HG02981 (cell line): ENCODE measurements at regions not wholly inside any gene's neighbourhood (a gene's known extent, or its start where the extent isn't known, plus 50 kb on each side); places are given as distances from the start of the nearest gene placed in this dataset.
"Not testable (repeated sequence)": the region's sequence is repeated elsewhere in the genome, so short reads cannot be mapped to it uniquely, and the experiment has no call there.

Source experiments
- ATAC-seq: cut with Tn5 transposase; IDR thresholded peaks from one replicate; pipeline ENCODE4 v1.9.1; 2021; ENCODE audit warnings: mild to moderate bottlenecking, moderate library complexity; ENCODE audit not compliant: unreplicated experiment

DNA sequence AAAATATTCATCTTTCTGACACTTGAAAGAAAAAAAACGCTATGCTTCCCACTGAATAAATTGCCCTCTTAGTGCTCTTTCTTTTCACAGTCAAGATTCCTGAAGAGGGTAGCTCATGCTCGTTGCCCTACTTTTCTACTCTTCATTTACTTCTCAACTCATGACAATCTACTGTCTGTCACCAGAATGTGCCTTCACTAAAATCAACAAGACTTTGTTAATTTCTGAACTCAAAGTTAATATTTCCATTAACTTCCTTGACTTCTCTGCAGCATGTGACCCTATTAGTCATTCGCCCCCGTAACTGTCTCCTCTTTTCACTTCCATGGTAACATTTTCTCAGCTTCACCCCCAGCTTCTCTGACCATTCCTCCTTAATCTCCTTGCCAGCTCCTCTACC is 98.9 kb upstream of the MAPRE2 start:
- ATAC-seq = no peak

DNA sequence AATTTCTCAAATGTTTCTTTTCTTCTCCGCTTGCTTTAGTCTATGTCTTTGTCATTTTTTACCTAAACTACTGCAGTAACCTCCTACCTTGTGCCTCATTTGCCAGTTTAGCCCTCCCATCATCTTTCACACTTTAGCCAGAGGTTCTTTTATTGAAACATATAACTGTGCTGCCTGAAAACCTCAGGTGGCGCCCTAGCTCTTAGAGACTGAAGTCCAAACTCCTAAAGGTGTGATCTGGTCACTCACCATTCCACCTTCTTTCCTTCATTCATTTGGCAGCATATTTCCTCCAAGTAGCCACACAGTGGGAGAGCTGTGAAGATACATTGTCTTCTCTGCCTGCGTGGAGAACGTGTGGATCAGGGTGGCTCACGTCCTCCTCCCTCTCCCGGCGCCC is 98.2 kb upstream of the MAPRE2 start:
- no peak for ATAC-seq

DNA sequence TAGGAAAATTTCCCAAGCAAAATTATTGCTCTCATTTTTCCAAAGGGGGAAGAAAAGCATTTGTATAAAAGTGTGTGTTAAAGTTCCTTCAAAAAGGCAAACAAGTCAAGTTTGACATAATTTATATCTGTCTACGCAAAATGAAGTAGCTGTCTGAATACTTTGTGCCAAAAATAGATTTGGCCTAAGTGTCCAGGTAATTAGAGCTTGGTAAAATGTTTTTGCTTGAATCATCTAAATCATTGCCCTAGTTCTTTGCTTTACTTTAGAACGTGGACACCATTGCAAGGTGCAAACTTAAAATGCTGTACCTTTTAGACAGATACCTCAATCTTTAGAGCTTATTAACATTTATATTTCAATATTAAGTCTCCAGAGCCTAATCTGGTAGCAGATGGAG is 97.6 kb upstream of the MAPRE2 start:
- no peak for ATAC-seq

DNA sequence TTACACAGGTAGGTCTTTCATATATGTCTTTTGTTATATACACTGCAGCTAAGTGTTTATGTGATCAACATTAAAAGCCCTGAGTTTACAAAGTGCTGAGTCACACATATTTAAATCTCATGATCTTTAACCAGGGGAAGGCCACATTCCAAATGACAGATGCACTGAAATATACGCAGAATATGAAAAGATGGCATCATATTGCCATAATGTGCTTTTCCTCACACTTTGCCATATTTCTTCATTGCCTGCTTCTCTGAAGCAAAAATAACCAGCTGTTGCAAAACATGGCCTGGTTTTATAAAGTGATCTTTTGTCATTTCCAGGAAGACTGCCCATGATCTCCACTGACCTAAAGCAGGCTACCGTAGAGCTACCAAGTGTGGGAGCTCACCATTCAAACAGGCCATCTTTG is 93.5 kb upstream of the MAPRE2 start:
- no peak for ATAC-seq

DNA sequence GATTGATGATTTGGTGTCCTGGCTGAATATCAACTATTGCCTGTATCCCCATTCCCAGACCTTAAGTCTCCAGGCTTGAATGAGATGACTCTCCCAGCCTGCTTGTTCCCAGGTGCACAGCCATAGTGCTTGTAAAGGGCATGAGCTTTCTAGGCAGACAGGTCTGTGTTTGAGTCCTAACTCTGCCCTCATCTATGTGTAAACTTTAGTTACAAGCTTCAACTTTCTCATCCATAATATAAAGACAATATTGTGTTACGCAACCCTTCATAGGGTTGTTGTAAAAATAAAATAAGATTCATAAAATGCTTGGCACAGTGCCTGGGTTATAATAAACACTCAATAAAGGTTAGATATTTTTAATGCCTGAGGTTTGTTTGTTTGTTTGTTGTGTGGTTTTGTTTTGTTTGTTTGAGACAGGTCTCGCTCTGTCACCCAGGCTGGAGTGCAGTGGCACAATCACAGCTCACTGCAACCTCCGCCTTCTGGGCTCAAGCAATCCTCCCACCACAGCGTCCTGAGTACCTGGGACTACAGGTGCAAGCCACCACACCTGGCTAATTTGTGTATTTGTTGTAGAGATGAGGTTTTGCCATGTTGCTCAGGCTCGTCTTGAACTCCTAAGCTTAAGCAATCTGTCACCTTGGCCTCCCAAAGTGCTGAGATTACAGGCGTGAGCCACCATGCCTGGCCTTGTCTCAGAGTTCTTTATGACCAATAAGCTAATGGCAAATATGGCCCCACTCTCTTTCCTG is 89.4 kb upstream of the MAPRE2 start:
- ATAC-seq = no peak

DNA sequence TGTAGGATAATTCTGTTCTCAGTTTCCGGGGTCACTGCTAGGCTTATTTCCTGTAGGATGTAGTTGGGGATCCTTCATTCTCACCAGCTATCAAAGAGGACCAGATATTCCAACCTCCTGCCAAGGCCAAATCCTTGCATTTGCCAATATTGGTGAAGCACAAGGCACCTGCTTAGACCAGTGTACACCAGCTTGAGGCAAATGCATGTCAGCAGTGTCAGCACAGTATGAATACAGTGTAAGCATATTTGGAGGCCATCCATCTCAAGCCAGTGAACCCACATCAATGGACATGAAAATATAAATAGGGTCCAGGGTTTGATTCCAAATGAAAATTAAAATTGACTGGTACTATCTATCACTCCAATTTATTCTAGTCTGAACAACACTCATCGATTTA is 88.0 kb upstream of the MAPRE2 start:
- ATAC-seq = no peak

DNA sequence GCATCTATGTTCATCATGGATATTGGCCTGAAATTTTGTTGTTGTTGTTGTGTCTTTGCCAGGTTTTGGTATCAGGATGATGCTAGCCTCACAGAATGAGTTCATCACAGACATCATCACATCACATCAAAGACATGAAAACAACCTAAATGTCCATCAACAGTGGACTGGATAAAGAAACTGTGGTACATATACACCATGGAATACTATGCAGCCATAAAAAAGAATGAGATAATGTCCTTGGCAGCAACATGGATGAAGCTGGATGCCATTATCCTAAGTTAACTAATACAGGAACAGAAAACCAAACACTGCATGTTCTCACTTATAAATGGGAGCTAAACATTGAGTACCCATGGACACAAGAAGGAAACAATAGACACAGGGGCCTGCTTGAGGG is 85.7 kb upstream of the MAPRE2 start:
- not testable (repeated sequence) for ATAC-seq

DNA sequence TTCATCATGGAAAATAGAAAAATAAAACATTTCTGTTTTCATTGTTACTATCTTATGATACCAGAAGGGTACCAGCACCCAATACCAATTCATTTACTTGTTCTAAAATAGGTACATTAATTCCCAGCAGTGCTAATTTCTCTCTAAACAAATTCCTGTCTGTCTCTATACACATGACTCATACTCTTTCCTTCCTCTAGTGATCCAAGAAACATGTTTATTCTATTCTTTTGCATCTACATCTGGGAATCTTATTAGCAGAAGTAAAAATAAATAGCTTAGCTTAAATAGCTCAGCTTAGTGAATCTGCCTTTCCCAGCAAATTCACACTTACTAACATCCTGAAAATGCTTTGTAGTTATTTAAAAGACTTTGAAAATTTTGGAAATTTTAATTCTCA is 84.5 kb upstream of the MAPRE2 start:
- no peak for ATAC-seq

DNA sequence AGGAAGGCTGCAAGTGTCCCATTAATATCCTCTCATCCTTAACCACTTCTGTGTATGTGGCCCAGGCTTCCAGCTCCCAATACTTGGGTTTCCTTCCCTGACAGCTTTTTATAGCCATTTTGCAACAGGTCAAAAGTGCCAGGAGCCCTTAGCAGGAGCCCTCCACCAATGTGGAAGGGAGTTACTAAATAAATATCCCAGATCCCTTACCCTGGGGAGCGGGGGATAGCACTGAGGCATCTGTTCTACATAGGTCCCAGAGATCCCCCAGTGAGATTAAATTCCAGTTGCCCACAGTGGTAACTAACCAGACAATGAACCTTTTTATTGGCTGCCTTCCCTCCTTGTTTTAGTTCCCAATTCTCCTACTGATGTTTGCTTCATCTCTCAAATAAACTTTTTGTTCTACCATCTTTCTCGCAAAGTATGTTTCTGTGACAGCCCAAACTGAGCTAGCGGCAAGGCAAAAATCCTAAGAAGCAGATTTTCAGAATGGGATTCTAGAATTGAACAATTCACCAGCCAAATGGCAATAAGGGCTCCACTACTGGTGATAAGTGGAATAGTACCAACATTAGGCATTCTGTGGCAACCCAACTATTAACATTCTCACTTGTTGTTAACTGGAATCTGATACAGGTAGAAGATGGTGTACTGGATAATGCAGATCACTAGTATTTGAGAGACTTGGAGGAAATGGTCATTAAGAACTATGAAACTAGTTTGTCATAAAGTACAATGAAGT is 83.9 kb upstream of the MAPRE2 start:
- ATAC-seq = no peak

DNA sequence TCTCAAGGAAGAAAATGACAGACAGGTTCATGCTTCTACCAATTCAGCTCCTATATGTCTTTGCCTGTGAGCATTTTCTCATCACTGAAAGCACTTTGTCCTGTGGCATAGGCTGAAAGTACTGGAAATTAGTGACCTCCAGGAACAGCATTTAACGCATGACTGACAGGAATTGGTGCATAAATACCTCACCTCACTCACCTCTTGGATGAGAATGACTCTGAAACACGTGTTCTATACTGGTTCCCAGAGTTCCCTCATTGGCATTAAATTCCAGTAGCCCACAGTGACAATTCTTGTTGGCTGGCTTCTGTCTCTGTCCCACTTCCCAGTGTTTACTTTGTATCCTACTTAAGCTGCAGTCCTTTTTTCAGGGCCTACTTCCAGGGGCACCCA is 83.4 kb upstream of the MAPRE2 start:
- no peak for ATAC-seq

DNA sequence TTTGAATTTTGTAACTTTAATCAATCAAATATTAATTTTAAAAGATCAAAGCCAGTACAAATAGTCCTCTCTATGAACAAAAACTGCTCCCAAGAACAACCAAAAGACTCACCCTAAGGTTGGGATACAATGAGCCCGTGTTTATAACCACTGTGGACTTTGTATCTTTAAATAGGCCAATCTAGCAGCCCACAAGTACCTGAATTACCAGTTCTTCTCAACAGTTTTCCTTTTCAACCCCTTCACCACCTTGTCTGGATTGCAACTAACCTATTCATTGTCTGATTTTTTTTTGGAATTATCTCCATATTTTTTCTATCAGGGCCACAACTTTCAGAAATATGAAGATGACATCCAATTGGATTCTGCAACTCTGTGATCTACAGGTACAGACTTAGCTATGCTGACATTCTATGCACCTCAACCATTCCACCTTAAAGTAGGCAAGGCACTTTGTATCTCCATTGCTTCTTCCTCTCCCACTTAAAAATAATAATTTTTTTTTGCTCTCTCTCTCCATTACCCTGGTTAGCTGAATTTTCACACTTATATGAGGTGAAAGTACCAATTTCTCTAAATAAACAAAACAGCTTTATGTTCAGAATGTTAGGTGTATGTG is 81.9 kb upstream of the MAPRE2 start:
- no peak for ATAC-seq

DNA sequence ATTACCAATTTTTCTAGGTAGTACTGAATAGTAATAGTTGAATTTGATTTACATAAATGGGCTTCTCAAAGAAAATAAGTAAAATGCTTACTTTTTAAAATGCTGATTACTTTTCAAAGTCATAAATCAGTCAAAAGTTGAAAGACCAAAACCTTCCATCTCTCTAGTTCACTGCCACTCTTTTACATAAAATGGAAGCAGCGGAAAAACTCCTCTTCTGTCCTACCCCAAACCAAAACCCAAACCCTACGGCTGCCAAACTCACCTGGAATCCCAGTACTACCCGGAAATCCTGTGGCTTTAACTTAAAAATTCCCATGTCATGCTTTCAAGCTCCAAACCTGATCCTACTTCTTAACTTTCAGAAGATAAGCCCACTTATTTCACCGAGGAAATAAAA is 81.2 kb upstream of the MAPRE2 start:
- ATAC-seq = no peak

DNA sequence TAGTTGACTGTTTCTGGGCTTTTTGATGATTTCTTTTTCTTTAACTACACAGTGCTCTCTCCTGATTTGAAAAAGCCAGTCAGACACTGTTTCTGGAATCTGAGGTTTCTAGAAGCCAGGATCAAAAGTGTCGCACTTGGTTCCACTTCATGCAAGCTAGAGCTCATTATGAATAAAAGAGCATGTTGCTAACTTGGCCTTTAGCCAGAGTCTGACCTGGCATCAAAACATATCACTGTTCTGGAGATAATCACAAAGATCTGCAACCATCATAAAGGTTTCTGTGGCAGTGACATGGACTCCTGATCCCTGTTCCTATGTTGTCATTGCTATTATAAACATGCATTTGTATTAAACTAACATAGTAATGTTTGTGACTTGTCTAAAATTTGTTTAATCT is 76.1 kb upstream of the MAPRE2 start:
- ATAC-seq = no peak

DNA sequence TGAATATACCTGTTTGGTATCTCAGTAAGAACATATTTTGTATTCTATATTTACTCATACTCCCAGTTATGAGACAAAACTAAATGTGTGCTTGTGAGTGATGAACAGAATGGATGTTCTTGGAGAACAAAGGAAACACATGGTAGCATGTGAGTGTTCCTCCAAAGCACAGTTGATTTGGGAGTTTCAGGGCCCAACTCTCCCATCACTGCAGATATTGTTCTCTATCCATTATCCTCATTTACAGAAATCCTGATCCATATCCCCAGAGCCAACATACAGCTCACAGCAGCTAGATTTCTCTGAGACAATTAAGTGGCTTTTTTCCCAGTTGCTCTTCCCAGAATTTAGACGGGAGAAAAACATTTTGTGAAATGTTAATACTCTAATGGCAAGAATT is 75.6 kb upstream of the MAPRE2 start:
- no peak for ATAC-seq

DNA sequence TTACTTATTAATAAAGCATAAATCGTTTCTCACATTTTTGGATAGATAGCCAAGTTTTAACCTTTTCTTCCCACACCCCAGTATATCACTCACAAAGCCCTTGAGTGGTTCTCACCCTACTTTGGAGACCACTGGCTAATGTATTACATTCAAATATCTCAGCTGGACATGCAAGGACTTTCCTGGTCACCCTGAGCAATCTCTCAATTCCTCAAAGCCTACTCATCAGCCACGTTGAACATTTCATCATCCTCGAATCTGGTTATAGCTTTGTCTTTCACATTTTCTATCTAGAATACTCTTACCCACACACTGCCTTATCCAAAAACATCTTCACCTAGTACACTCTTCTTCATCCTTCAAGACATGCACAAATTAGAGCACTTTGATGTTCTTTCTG is 71.1 kb upstream of the MAPRE2 start:
- no peak for ATAC-seq

DNA sequence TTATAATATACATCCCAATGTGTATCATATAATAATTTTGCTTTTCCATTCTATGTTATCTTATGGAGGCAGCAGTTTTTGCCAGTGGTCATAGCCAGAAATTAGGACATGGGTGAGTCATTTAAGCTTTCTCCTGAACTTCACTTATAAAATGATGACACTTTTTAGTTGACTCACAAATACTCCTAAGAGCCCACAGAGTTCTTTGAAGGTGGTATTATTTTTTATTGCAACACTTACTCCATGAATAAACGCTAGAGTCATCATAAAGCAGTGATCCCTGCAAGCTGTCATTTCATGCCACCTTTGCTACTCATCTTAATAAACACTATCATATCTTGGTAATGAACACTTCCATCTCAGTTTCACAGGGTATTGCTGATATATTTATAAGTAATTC is 69.9 kb upstream of the MAPRE2 start:
- ATAC-seq = no peak

DNA sequence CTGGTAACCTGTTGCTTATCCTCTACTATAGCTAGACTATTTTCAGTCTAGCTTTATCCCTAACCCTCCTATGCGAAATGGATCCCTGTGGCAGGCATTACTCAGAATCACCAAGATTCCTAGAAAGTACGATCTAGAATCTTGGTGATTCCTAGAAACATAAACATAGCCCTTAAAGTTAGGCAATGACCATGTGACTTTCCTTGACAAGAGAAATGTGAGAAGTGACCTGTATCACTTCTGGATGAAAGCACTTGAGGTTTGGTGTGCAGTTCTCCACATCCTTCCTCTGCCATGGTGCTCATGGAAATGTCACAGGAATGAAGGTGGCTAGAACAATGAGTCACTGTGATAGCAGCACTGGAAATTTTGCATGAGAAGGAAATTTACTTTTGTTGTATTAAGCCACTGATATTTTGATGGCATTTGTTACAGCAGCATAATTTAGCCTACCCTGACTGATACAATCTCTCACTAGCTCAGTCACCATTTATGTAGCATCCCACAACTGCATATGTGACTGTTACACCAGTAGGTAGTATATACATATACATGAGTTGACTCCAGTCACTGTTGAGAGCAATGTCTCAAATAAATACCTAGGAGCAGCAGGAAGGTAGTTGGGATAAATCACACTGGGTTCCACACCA is 68.3 kb upstream of the MAPRE2 start:
- no peak for ATAC-seq

DNA sequence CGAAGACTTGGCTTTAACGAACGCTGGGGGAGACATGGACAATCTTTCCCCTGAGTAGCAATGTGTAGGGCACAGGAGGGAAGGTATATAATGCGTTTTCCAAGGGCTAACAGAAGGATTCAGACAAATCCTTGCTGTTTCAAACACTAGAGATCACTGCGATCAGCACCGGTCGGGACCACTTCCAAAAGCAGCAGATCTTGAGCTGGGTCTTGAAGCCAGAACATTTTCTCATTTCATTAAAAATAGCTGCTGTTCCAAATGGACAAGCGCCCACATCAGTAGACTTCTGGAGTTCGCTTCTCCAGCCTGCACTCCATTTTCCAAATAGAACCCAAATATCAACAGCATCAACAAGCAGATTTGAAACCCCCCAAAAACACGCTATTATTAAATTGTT is 65.1 kb upstream of the MAPRE2 start:
- no peak for ATAC-seq

DNA sequence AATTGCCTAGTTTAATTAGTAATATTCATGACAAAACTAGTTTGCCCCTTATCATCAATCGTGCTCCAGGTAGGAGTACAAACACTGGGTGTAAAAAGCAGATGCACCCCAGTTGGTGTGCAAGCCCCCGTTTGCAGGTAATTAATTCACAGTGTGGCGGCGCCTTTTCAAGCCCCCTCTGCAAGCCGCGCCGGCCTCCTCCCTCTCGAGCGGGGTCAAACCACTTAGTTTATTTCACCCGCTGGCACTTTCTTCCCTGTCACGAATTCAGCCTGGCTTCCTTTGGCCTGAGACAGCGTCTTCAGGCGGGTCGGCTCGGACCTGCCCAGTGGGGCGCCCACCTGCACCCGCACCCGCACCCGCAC is 64.7 kb upstream of the MAPRE2 start:
- ATAC-seq = no peak

DNA sequence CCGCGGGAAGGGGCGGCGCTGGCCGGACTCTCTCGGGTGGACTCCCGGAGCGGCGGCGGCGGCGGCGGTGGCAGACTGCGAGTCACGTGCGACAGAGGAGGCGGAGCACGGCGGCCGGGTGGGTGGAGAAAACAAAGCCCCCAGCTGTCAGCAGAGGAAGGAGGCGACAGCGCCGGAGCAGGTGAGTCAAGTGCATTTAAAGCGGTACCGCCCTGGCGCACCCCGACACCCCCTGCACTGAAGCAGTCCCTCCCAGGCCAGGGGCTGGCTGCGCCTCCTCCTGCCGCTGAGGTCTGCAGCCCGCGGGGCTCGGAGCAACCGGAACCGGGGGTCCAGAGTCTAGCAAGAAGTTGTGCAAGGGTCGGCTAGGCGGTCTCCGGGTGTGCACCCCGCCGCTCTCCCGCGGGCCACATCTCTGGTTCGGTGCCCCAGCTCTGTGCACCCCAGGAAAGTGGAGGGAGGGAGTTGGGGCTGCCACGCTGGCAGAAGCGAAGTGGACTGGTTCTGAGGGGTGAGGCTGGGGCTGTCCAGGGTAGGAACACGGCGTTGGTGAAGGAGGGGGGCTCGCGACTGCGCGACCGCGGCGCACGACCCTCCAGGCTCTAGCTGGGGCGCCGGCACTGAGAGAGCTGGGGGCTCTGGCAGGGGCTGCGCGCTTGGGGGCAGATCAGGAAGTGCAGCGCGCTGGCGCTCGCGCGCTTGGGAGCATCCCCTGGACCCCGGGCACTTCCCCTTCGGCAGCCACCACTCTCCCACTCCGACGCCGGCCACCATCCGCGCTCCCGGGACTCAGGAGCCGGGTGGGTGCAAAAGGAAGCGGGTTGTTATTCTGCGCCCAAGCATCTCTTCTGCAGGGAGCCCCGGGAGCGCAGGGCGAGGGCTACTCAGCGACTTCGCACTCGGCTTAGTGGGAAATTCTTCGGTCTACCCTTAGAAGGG is 64.0 kb upstream of the MAPRE2 start:
- ATAC-seq = peak; percentile 76
